ENCODE measurements at regions not wholly inside any gene's neighbourhood (a gene's known extent, or its start where the extent isn't known, plus 50 kb on each side); places are given as distances from the start of the nearest gene placed in this dataset.
A peak's percentile ranks its signal among the peaks of the same experiment; 100 is the strongest.

GRCh38 chr10:33509231-33509831, 174.9 kb upstream of the NRP1 start:
- Histone ChIP-seq H3K36me3 (replicated peaks in 1 of 2) (no peaks in the 10 kb centered on the region), H3K27me3 (no peaks in the 10 kb centered on the region), H3K27ac (no peak overlapping the region), H3K4me1 (replicated peaks in 1 of 2) (peaks cover 0 to 17% of the 10 kb centered on the region in 2 donors), H3K4me3 (no peak overlapping the region), H3K9me3 (replicated peaks in 1 of 3) (no peaks in the 10 kb centered on the region)
- no peak for TF ChIP-seq CTCF (IDR thresholded peaks at IDR 0.05)
- TF ChIP-seq POLR2A (IDR thresholded peaks at IDR 0.05) = no peak
- intact Hi-C loops (cut with DNase I) = no loop called here
- 32 to 35% (median 32%) methylated on average over 7 of the region's 7 CpGs for WGBS, 4 donors
- peak; percentile 42 to 88 (median 64) for DNase-seq

- Histone ChIP-seq H3K4me1 (replicated peaks in 1 of 2) (peaks cover 0 to 17% of the 10 kb centered on the region in 2 donors), H3K4me3 (no peak overlapping the region), H3K27ac (no peak overlapping the region), H3K36me3 (replicated peaks in 1 of 2) (no peaks in the 10 kb centered on the region), H3K9me3 (replicated peaks in 1 of 3) (no peaks in the 10 kb centered on the region), H3K27me3 (no peaks in the 10 kb centered on the region)
- DNase-seq = no peak
- WGBS, 4 donors = 65 to 74% (median 68%) methylated on average over 10 of the region's 10 CpGs
- intact Hi-C loops (cut with DNase I) = no loop called here
- TF ChIP-seq POLR2A (IDR thresholded peaks at IDR 0.05) (no peak), CTCF (IDR thresholded peaks at IDR 0.05) (no peak)
Measured at GRCh38 chr10:33507662-33508425, 173.4 kb upstream of the NRP1 start.

- Histone ChIP-seq H3K27ac (no peak overlapping the region), H3K27me3 (no peaks in the 10 kb centered on the region)
- 81 to 83% (median 82%) methylated on average over 5 of the region's 5 CpGs for WGBS, 4 donors
Measured at GRCh38 chr10:33506838-33507661, 172.6 kb upstream of the NRP1 start.

More at GRCh38 chr10:33506838-33507661, 172.6 kb upstream of the NRP1 start:
- DNase-seq = no peak
- TF ChIP-seq POLR2A (IDR thresholded peaks at IDR 0.05) = no peak
- TF ChIP-seq CTCF (IDR thresholded peaks at IDR 0.05) = no peak
- intact Hi-C loops (cut with DNase I) = no loop called here
- no peaks in the 10 kb centered on the region for H3K9me3 ChIP-seq (replicated peaks in 1 of 3)
- H3K4me1 ChIP-seq (replicated peaks in 1 of 2) = peaks cover 0 to 17% of the 10 kb centered on the region in 2 donors
- no peaks in the 10 kb centered on the region for H3K36me3 ChIP-seq (replicated peaks in 1 of 2)
- no peak overlapping the region for H3K4me3 ChIP-seq

Data from adrenal gland (tissue), 9 donors.